ENCODE measurements at regions not wholly inside any gene's neighbourhood (a gene's known extent, or its start where the extent isn't known, plus 50 kb on each side); places are given as distances from the start of the nearest gene placed in this dataset.
"Not testable (repeated sequence)": the region's sequence is repeated elsewhere in the genome, so short reads cannot be mapped to it uniquely, and the experiment has no call there.

DNA sequence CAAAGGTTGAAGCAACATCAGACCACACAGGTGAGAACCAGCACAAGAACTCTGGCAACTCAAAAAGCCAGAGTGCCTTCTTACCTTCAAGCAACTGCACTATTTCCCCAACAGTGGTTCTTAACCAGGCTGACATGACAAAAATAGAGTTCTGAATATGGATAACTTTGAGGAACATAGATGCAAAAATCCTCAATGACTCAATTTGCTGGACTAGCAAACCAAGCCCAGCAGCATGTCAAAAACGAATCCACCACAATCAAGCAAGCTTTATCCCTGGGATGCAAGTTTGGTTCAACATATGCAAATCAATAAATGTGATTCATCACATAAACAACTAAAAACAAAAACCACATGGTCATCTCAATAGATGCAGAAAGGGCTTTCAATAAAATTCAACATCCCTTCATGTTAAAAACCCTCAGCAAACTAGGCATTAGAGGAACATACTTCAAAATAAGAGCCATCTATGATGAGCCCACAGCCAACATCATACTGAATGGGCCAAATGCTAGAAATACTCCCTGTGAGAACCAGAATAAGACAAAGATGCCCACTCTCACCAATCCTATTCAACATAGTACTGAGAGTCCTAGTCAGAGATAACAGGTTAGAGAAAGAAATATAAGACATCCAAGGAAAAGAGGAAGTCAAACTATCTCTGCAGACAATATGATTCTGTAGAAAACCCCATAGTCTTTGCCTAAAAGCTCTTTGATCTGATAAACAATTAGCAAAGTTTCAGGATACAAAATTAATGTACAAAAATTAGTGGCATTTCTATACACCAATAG lies 110.5 kb upstream of the NBPF19 start:
- DNase-seq, result not testable (repeated sequence)

DNA sequence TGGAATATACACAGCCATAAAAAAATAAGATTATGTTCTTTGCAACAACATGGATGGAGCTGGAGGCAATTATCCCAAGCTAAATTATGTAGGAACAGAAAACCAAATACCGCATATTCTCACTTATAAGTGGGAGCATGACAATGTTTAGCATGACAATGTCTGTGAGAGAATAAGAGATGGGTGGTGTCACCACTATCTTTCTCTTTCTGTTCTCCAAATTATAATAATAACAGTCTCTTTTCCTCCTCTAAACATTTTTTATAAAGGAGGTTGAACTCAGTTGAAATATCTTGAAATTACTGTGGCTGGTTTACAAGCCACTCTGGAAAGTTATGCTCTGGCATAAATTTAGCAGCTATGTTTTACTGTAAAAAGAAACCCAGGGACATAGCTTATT lies 108.4 kb upstream of the NBPF19 start:
- DNase-seq, result not testable (repeated sequence)

DNA sequence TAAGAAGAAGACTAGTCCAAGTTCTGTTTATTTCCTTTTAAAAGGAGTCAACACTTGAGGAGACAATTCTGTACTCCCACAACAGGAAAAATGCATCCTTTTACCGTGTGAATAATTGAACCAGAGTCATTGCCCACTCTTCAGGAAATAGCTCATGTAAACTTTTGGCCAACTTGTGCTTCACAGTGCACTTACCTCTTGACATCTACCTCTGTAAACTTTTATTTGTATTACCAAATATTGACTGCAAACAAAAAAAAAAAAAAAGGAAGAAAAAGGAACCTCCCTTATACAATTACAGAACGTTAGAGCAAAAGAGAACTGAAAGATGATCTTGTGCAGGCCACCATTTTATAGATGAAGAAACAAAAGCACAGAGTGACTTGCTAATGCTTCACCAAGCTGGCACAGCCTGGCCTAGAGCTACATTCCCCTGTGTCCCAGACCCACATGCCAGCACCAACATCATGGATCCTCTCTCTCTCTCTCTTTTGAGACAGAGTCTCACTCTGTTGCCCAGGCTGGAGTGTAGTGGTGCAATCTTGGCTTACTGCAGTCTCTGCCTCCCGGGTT lies 107.3 kb upstream of the NBPF19 start:
- not testable (repeated sequence) for DNase-seq

DNA sequence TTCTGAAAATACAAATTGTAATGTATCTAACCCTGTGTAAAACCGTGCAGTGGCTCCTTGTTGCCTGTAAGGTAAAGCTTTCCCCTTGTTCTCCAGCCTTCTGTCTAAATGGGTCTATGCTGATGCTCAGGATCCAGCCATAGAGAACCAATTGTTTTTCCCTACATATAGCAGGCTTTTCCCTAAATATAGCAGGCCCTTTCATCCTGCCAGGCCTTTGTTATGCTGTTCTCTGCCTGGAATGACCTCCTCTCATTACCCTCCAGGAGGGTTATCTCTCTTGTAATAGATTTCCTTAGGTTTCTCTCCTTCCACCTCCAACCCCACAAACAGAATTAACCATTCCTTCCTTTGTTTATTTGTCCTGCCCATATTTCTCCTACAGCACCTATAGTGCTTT lies 106.5 kb upstream of the NBPF19 start:
- not testable (repeated sequence) for DNase-seq

DNA sequence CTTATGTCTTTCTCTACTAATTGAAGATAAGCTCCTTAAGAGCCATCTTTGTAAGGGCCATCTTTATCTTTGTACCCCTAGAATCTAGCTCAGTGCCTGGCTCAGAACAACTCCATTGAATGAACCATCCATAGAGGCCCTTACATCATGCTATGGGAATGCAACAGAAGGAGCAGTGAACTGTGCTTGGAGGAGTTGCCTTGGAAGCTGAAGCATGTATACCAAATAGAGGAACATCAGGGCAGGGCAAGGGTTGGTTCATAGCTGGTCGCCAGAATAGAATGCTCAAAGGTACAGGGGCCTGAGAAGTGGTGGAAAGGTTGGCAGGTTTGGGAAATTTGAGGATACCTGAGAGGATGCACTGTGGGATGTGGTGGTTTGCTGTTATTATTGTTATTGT lies 105.8 kb upstream of the NBPF19 start:
- DNase-seq, result not testable (repeated sequence)

DNA sequence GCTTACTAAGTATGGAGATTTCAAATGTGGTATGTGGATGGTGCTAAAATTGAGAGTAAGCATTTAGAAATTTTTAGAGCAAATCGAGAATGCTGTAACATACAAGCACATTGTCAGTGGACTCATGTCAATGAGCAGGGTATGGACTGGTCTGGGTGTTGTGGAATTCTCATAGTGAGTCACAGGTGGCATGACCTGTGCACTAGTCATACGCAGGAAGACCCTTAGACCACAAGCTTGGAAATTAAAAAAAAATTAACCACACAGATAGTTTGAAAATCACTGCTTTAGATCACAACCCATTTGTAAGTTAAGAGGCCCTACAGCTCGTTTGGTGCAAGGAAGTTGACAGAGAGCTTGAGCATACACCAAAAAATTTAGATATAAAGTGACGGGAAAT lies 102.9 kb upstream of the NBPF19 start:
- not testable (repeated sequence) for DNase-seq

DNA sequence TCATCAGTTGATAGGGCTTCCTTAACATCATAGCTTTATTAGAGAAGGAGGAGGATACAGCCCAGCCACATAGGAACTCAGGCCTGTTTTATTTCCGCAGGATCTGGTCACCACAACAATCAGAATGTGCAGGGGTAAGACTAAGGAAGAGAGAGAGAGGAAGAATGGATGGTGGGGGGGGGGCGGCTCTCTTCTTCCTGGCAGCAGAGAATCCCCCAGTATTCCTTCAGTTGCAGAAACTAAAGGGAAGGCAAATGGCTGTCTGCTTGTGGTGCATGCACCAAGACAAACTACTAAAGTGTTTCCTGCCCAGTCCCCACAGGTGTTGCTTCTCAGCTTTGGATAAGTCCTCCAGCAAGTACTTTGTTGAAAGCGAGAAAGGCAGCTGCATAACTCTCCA lies 96.4 kb upstream of the NBPF19 start:
- DNase-seq, result not testable (repeated sequence)

DNA sequence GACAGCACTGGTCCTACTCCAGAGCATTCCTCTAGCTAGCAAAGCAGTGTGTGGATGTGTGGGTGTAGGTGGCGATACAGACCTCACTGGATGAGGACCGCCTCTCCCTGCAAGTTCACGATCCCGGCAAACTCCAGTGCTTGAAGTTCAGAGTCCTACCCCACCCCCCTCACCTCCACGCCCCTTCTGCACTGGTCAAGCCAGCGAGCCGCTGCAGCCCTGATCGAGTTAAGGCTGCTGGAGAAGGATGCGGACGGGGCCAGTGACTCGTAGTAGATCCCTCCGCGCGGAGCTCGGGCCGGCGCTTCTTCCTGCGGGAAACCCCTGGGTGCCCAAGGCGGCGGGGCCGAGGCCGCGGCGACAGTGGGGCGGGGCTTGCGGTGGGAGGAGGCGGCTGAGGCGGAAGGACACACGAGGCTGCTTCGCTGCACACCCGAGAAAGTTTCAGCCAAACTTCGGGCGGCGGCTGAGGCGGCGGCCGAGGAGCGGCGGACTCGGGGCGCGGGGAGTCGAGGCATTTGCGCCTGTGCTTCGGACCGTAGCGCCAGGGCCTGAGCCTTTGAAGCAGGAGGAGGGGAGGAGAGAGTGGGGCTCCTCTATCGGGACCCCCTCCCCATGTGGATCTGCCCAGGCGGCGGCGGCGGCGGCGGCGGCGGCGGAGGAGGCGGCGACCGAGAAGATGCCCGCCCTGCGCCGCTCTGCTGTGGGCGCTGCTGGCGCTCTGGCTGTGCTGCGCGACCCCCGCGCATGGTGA lies 84.5 kb upstream of the NBPF19 start:
- DNase-seq, result peak in 1 of 2 experiments; percentile 38

DNA sequence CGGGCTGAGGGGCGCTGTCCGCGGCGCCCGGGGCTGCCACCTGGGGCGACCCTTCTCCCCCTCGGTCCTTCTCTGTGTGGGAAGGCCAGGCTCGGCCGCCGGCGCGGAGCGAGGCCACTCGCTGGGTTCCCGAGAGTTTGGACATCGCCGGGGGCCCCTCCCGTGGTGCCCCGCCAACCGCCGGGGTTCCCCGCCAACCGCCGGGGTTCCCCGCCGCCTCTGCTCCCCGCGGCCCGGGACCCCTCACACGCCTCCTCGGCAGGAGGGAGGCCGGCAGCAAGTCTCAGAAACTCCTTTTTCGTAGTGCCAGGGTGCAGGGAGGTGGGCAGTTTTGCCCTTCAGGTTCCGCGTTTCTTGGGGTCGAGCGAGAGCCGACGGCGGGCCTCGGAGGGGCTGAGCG lies 83.9 kb upstream of the NBPF19 start:
- DNase-seq, result not testable (repeated sequence)

DNA sequence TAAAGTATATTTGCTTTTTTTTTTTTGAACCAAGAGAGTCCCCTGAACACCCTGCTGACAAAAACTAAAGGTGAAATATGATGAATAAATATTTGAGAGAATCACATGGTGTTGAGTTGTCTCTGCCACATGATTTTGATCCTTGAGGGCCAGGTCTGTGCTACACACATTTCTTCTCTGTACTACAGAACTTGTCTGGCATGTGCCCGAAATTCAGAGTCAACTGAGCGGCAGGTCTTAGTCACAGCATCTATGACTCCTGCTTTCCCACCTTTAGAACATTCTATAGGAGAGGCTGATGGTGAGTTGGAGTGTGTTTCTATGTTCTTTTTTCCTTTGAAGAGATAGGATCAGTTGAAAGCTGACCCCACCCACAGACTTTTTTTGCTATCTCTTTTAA lies 79.0 kb upstream of the NBPF19 start:
- DNase-seq, result not testable (repeated sequence)

DNA sequence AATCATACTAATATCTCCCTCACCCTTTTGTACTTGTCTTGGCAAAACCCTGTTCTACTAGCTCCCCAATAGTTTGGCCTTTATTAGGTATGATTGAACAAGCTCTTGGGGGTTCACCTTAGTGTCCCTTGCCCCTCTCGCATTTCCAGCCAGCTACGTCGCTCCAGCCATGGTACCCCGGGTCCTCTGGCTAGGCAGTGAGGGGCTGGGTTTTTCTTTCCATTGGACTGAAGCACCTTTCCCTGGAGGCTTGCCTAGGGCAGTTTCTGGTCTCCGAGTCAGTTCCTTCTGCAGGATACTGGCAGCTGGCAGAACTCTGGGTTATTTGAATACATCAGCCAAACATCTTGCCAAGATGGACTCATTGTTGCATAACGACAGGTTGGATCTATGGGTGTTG lies 76.3 kb upstream of the NBPF19 start:
- DNase-seq, result not testable (repeated sequence)

DNA sequence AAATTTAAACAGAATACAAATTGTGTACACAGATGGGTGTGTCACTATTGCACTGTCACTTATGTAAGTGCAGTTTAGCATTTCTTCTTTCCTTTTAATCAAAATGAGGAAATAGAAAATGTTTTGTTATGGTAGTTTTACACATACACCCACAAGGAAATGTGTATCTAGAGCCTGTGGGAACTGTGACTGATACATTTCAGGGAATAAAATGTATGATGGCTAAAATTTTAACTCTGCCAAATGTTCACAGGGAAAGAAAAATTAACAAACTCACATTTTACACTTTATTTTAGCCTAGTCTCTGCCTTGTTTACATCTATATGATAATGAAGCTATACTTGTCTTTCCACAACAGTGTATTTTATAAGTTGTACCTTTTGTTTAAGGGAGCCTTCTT lies 66.4 kb upstream of the NBPF19 start:
- DNase-seq, result not testable (repeated sequence)

DNA sequence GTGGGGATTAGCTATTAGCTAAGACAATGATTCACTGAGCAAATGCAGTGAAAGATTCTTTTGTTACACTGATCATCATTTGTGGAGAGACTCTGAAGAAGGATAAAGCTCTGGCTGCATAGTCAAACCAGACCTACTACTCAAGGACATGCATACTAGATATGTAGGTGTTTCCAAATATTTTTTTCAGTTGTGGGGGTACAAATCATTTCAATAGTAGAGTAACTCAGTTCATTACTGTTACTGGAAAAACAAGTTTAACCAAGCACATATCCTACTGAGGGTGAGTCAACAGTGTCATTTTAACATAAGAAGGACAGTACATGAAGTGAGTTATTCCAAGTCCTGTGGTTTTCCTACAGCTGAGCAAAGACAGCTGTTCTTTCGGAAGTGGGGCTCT lies 59.5 kb upstream of the NBPF19 start:
- DNase-seq, result not testable (repeated sequence)

DNA sequence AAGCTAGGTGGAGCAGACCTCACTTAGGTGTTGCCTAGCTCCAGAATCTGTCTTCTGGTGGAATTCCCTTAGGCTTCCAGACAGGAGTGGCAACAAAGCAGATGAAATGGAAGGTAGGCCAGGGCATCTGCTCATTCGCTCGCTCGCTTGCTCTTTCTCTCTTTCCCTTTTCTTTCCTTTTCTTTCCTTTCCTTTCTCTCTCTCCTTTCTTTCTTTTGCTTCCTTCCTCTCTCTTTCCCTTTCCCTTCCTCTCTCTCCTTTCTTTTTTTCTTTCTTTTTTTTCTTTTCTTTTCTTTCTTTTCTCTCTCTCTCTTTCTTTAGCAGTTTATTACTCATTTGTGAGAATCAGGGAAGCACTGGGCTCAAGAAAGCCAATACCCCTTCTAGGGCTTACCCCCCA lies 56.1 kb upstream of the NBPF19 start:
- DNase-seq, result not testable (repeated sequence)

DNA sequence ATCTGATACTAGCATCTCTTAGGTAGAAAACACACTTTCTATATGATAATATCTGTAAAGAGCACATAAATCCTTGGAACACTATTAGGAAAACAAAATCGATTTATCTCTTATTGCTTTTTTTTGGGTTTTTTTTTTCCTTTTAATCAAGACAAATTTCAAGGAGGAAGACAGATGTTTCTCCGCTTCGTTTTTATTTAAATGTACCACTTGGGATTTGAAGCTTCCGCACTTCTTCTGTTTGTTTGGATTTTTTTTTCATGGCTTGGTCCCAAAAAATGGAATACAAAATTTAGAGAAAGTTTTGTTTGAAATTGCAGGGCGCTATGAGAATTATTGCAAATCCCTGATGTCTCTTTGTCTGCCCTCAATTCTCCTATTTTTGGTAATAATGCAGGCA lies 51.7 kb upstream of the NBPF19 start:
- not testable (repeated sequence) for DNase-seq

All from NCI-H2081 (cell line).